ENCODE measurements at regions not wholly inside any gene's neighbourhood (a gene's known extent, or its start where the extent isn't known, plus 50 kb on each side); places are given as distances from the start of the nearest gene placed in this dataset.

DNA sequence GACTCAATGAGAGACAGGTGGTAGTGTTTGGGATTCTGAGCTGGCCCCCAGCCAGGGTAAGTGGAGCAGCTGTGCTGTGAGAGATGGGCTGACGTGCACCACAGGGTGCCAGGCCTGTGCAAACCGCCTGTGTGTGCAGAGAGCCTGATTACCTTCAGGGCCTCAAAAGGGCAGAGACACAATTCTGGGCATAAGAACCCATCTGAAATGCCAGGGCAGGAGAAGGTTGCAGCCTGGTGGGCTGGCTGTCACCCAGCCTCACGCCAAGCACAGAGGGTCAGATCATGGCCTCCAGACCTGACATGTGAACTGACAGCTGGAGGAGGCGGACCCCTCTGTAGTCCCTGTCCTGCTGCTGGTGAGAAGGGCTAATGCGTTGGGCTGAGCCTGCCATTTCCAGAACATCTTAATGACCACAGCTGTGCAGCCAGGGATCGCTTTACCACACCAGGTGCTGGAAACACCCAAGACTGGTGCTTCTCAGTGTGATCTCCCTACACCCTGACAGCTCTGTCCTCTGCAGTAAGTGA, 100.9 kb downstream of the ARL4C start:
- no peak for TF ChIP-seq EZH2 (optimal IDR thresholded peaks at IDR 0.05; ENCODE audit: low read depth, low read length)
- TF ChIP-seq, protein P1, sequence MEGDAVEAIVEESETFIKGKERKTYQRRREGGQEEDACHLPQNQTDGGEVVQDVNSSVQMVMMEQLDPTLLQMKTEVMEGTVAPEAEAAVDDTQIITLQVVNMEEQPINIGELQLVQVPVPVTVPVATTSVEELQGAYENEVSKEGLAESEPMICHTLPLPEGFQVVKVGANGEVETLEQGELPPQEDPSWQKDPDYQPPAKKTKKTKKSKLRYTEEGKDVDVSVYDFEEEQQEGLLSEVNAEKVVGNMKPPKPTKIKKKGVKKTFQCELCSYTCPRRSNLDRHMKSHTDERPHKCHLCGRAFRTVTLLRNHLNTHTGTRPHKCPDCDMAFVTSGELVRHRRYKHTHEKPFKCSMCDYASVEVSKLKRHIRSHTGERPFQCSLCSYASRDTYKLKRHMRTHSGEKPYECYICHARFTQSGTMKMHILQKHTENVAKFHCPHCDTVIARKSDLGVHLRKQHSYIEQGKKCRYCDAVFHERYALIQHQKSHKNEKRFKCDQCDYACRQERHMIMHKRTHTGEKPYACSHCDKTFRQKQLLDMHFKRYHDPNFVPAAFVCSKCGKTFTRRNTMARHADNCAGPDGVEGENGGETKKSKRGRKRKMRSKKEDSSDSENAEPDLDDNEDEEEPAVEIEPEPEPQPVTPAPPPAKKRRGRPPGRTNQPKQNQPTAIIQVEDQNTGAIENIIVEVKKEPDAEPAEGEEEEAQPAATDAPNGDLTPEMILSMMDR (IDR thresholded peaks at IDR 0.05; ENCODE audit: low read length), result no peak
- TF ChIP-seq EZH2phosphoT487 (IDR thresholded peaks at IDR 0.05; ENCODE audit: low read length), result no peak
